Keratinocyte (primary cell): ENCODE measurements at regions not wholly inside any gene's neighbourhood (a gene's known extent, or its start where the extent isn't known, plus 50 kb on each side); places are given as distances from the start of the nearest gene placed in this dataset.
"Not testable (repeated sequence)": the region's sequence is repeated elsewhere in the genome, so short reads cannot be mapped to it uniquely, and the experiment has no call there.

Source experiments
- DNase-seq: peaks from one replicate; pipeline ENCODE4 v3.0.0-alpha.2; 2011; ENCODE audit warnings: low read depth, missing footprints, low spot score
- FAIRE-seq: peaks from 2 replicates; lab custom pipeline; 2011; peaks lifted over from hg19 to GRCh38; lab: Jason Lieb, UNC
- H2AFZ ChIP-seq: 2 replicates; pipeline ENCODE4 v1.6.0; 2012; ENCODE audit warnings: low read length, control low read depth, inconsistent platforms; ENCODE audit not compliant: control insufficient read depth
- H3K27ac ChIP-seq: 2 replicates; pipeline ENCODE4 v1.5.1; 2011; ENCODE audit warnings: low read length; ENCODE audit not compliant: control insufficient read depth, insufficient read depth
- H3K27me3 ChIP-seq: 3 replicates; pipeline ENCODE4 v1.6.0; 2011; ENCODE audit warnings: low read length; ENCODE audit not compliant: control insufficient read depth, insufficient read depth; ENCODE audit errors: extremely low read depth
- H3K36me3 ChIP-seq, 2 experiments: 2 replicates in 1 of 2; 3 replicates in 1 of 2; pipeline ENCODE4 v1.5.1; 2011; ENCODE audit warnings: low read length in 2 of 2, mild to moderate bottlenecking in 1 of 2; ENCODE audit not compliant: control insufficient read depth in 2 of 2, insufficient read depth in 2 of 2; ENCODE audit errors: extremely low read depth in 1 of 2
- H3K4me1 ChIP-seq: 3 replicates; pipeline ENCODE4 v1.5.1; 2011; ENCODE audit warnings: low read length; ENCODE audit not compliant: control insufficient read depth, insufficient read depth; ENCODE audit errors: extremely low read depth
- H3K4me2 ChIP-seq: 3 replicates; pipeline ENCODE4 v1.6.0; 2011; ENCODE audit warnings: low read depth, low read length; ENCODE audit not compliant: control insufficient read depth, insufficient read depth; ENCODE audit errors: extremely low read depth
- H3K4me3 ChIP-seq, 3 experiments: fragments of 200-600 bp in 1 of 3; sonication (generic) in 1 of 3; 2 replicates in 2 of 3; 3 replicates in 1 of 3; pipeline ENCODE4 v1.5.1; 2011 to 2016; ENCODE audit warnings: low read length in 3 of 3, mild to moderate bottlenecking in 3 of 3, control low read depth in 2 of 3, inconsistent platforms in 1 of 3, low read depth in 1 of 3, mixed read lengths in 1 of 3, mixed run types in 1 of 3, moderate library complexity in 1 of 3; ENCODE audit not compliant: control insufficient read depth in 2 of 3, insufficient read depth in 2 of 3; ENCODE audit errors: extremely low read depth in 1 of 3
- H3K79me2 ChIP-seq: 2 replicates; pipeline ENCODE4 v1.6.0; 2012; ENCODE audit warnings: low read length; ENCODE audit not compliant: control insufficient read depth, insufficient read depth
- H3K9ac ChIP-seq: 3 replicates; pipeline ENCODE4 v1.6.0; 2011; ENCODE audit warnings: low read length; ENCODE audit not compliant: control insufficient read depth, insufficient read depth; ENCODE audit errors: extremely low read depth
- H3K9me1 ChIP-seq: 3 replicates; pipeline ENCODE4 v1.6.0; 2011; ENCODE audit warnings: low read length; ENCODE audit not compliant: control insufficient read depth, insufficient read depth; ENCODE audit errors: extremely low read depth
- H3K9me3 ChIP-seq: 2 replicates; pipeline ENCODE4 v1.5.1; 2012; ENCODE audit warnings: low read depth, low read length; ENCODE audit not compliant: control insufficient read depth
- H4K20me1 ChIP-seq: 3 replicates; pipeline ENCODE4 v1.6.0; 2011; ENCODE audit warnings: low read length; ENCODE audit not compliant: control insufficient read depth, insufficient read depth; ENCODE audit errors: extremely low read depth
- dilution Hi-C: fragments of 300-500 bp; cut with MboI; formaldehyde crosslinking; loops from one replicate; pipeline ENCODE4 v1.7.0; 2020; ENCODE audit warnings: low sequenced_read_pairs; ENCODE audit not compliant: extremely low pct_ligation_motif_present

DNA sequence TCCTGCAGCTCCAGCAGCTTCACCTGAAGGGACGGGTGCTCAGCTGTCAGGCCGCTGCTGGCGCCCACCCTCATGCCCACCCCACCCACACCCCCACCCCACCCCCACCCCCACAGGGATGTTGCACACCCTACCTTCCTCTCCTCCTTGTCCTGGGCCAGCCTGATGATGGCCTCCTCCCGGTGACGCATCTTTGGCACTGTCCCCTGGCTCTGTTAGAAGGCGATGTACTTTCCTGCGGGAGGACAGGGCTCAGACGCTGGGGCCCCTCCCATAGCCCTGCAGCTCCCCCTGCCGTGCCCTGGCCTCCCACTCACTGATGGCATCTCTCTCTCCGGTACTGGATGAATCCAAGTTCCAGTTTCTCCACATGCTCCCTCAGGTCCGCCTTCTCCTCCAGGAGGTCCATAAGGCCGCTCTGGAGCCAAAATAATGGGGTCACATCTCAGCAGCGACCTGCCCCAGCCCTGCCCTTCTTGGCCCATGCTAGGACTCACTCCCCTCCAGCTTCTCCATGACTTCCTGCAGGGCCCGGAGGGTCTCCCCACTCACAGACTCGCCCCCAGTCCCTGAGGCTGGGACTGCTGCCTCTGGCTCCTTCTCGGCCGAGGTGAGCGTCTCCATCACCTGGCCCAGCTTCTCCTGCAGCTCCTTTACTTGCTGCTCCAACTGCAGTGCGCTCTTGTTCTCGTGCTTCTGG lies 55.2 kb downstream of the GOLGA8B start:
- H3K27me3 ChIP-seq, H3K36me3 ChIP-seq, H3K79me2 ChIP-seq, H3K9ac ChIP-seq, H3K4me2 ChIP-seq, H3K4me3 ChIP-seq, H3K27ac ChIP-seq, H2AFZ ChIP-seq, dilution Hi-C loops, H4K20me1 ChIP-seq, DNase-seq, H3K9me3 ChIP-seq, H3K4me1 ChIP-seq, H3K9me1 ChIP-seq, FAIRE-seq: not testable (repeated sequence)

DNA sequence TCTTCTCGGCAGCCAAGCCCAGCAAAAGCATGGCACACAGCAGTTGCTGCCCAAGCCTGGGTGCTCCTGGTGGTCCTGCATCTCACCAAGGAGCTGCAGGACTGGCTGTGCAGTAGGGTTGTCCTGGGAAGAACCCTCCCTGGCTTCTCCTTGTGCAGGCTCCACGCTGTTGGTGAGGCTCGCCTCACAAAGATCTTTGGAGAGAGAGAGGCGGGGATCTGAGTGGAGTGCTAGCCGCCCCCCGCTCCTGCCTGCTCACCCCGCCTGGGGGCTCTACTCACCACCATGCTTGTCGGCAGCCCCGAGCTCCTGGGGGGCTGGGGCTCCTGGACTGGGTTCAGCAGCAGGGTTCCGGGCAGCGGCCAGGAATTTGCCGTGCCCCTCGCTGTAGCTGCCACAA lies 55.8 kb downstream of the GOLGA8B start:
- FAIRE-seq, H3K9me3 ChIP-seq, H3K27me3 ChIP-seq, DNase-seq, dilution Hi-C loops, H2AFZ ChIP-seq, H3K9me1 ChIP-seq, H3K79me2 ChIP-seq, H4K20me1 ChIP-seq, H3K4me3 ChIP-seq, H3K27ac ChIP-seq, H3K9ac ChIP-seq, H3K4me2 ChIP-seq, H3K4me1 ChIP-seq, H3K36me3 ChIP-seq: not testable (repeated sequence)

- H3K27me3 ChIP-seq, DNase-seq, H3K4me3 ChIP-seq, H3K79me2 ChIP-seq, H2AFZ ChIP-seq, H3K4me2 ChIP-seq, H4K20me1 ChIP-seq, FAIRE-seq, H3K9me1 ChIP-seq, H3K9ac ChIP-seq, dilution Hi-C loops, H3K27ac ChIP-seq, H3K9me3 ChIP-seq, H3K4me1 ChIP-seq, H3K36me3 ChIP-seq: not testable (repeated sequence)
Measured at GRCh38 chr15:34523849-34524248, 59.6 kb downstream of the GOLGA8B start.

- H4K20me1 ChIP-seq, dilution Hi-C loops, H3K79me2 ChIP-seq, H3K9ac ChIP-seq, H3K4me1 ChIP-seq, DNase-seq, H3K36me3 ChIP-seq, FAIRE-seq, H3K9me3 ChIP-seq, H3K27me3 ChIP-seq, H3K4me3 ChIP-seq, H2AFZ ChIP-seq, H3K4me2 ChIP-seq, H3K9me1 ChIP-seq, H3K27ac ChIP-seq: not testable (repeated sequence)
Measured at GRCh38 chr15:34522601-34523000, 60.9 kb downstream of the GOLGA8B start.

DNA sequence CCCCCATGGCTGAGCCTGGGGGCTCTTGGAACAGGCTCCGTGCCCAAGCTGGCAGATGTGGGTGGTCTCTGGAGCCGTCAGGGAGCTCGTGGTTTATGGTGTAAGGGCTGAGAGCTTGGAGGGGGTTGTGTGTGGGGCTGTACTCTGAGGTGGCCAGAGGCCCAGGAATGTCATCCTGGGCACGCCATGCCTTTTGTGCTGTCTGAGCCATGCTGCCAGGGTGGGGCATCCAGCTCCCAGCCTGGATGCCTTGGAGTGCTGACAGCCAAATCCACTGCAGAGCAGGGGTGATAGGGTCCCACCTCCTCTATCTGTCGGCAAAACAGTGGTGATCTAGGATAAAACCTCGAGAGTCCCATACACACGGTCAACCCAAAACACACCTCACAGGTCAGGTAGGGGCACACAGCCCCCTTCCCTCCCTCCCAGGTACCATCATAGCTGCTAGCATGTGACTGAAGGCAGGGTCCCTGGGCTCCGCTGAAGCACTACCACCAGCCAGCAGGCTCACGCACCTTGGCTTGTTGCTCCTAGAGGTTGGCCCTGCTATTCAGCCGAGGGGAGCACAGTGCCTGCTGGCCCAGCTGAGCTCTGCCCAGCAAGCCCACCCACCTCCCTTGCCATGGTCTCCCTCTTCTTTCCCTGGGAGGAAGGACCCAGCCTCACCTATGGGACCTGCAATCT lies 61.5 kb downstream of the GOLGA8B start:
- DNase-seq, H3K79me2 ChIP-seq, H3K9me1 ChIP-seq, H3K4me1 ChIP-seq, H2AFZ ChIP-seq, H3K36me3 ChIP-seq, H3K9ac ChIP-seq, H4K20me1 ChIP-seq, H3K4me2 ChIP-seq, H3K27ac ChIP-seq, H3K9me3 ChIP-seq, H3K4me3 ChIP-seq, FAIRE-seq, H3K27me3 ChIP-seq, dilution Hi-C loops: not testable (repeated sequence)
